ENCODE measurements at regions not wholly inside any gene's neighbourhood (a gene's known extent, or its start where the extent isn't known, plus 50 kb on each side); places are given as distances from the start of the nearest gene placed in this dataset.

- no peak for TF ChIP-seq CTCF (IDR thresholded peaks at IDR 0.05)
- no peak for TF ChIP-seq POLR2A (IDR thresholded peaks at IDR 0.05)
Observed at GRCh38 chr11:22430639-22431038, 92.5 kb downstream of the SLC17A6 start.
